HG02610 (cell line): ENCODE measurements at regions not wholly inside any gene's neighbourhood (a gene's known extent, or its start where the extent isn't known, plus 50 kb on each side); places are given as distances from the start of the nearest gene placed in this dataset.

Source experiments
- ATAC-seq: cut with Tn5 transposase; IDR thresholded peaks from one replicate; pipeline ENCODE4 v1.9.1; 2021; ENCODE audit warnings: mild to moderate bottlenecking, moderate library complexity; ENCODE audit not compliant: unreplicated experiment

- no peak for ATAC-seq
Measured at GRCh38 chr3:72593881-72594397, 254.3 kb downstream of the SHQ1 start.

- ATAC-seq: no peak
Measured at GRCh38 chr3:72591522-72592421, 256.5 kb downstream of the SHQ1 start.

GRCh38 chr3:72590732-72591221, 257.5 kb downstream of the SHQ1 start:
- ATAC-seq: no peak

GRCh38 chr3:72587282-72587681, 261.0 kb downstream of the SHQ1 start:
- ATAC-seq: no peak

GRCh38 chr3:72586694-72587093, 261.6 kb downstream of the SHQ1 start:
- ATAC-seq: no peak

- ATAC-seq: no peak
Measured at GRCh38 chr3:72585966-72586365, 262.3 kb downstream of the SHQ1 start.

- no peak for ATAC-seq
Measured at GRCh38 chr3:72584262-72584661, 264.0 kb downstream of the SHQ1 start.

GRCh38 chr3:72582963-72583362, 265.3 kb downstream of the SHQ1 start:
- no peak for ATAC-seq

GRCh38 chr3:72582211-72582878, 265.9 kb downstream of the SHQ1 start:
- ATAC-seq: peak; percentile 95

GRCh38 chr3:72580900-72581299, 267.3 kb downstream of the SHQ1 start:
- ATAC-seq: no peak

- ATAC-seq: no peak
Measured at GRCh38 chr3:72580246-72580756, 267.9 kb downstream of the SHQ1 start.

GRCh38 chr3:72579581-72580245, 268.5 kb downstream of the SHQ1 start:
- no peak for ATAC-seq

GRCh38 chr3:72579191-72579580, 269.1 kb downstream of the SHQ1 start:
- ATAC-seq: no peak

GRCh38 chr3:72577190-72577589, 271.1 kb downstream of the SHQ1 start:
- no peak for ATAC-seq

GRCh38 chr3:72576563-72576962, 271.7 kb downstream of the SHQ1 start:
- no peak for ATAC-seq

GRCh38 chr3:72574144-72574543, 274.1 kb downstream of the SHQ1 start:
- no peak for ATAC-seq

GRCh38 chr3:72573051-72573450, 275.2 kb downstream of the SHQ1 start:
- ATAC-seq: no peak

- ATAC-seq: no peak
Measured at GRCh38 chr3:72572489-72573007, 275.7 kb downstream of the SHQ1 start.

GRCh38 chr3:72571638-72572114, 276.6 kb downstream of the SHQ1 start:
- ATAC-seq: no peak

GRCh38 chr3:72571052-72571451, 277.2 kb downstream of the SHQ1 start:
- no peak for ATAC-seq
